ENCODE measurements at regions not wholly inside any gene's neighbourhood (a gene's known extent, or its start where the extent isn't known, plus 50 kb on each side); places are given as distances from the start of the nearest gene placed in this dataset.
A peak's percentile ranks its signal among the peaks of the same experiment; 100 is the strongest.

DNA sequence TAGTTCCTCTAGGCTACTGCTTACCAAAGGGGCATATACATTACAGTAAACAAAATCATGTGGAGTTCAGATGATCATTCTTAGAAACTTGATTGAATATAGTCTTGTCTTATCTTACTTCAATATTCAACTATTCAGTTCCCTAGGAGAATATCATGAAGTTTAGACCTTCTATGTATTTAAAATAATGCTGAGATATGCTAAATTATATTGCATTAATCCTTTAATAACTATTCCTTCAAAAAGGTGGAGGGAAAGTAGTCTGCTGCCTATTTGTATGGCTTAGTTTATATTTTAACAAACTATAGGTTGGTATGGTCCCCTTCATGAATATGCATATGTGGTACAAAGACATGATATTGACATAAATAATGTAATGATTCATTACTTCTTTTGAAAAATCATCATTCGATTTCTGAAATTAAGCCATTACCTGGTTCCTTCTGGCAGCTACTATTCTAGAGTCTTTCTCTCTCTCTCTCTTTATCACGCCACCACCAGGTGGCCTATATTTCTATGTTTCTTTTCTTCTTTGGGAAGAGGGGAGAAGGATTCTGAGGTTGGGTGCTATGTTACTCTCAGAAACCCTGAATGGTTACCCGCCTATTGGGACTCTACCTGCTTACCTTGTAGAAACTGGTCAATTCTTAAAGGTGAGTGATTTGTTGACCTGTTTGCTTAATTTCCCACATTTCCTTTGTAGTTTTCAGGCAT, 855.8 kb downstream of the HACE1 start:
- no peak for DNase-seq
- no peaks in the 10 kb centered on the region; the same call in 1 of the 2 replicates for H3K4me1 ChIP-seq
- no peaks in the 10 kb centered on the region for H3K27me3 ChIP-seq
- no peak overlapping the region for H3K4me3 ChIP-seq (ENCODE audit: low read depth, low read length)
- no peaks in the 10 kb centered on the region for H3K36me3 ChIP-seq
- H3K9me3 ChIP-seq, result 0 out of 2 replicates have a peak, but pooled peaks cover 3% of the 10 kb centered on the region
- TF ChIP-seq CTCF (IDR thresholded peaks at IDR 0.05; ENCODE audit: low read depth, low read length), result peak; percentile 38

DNA sequence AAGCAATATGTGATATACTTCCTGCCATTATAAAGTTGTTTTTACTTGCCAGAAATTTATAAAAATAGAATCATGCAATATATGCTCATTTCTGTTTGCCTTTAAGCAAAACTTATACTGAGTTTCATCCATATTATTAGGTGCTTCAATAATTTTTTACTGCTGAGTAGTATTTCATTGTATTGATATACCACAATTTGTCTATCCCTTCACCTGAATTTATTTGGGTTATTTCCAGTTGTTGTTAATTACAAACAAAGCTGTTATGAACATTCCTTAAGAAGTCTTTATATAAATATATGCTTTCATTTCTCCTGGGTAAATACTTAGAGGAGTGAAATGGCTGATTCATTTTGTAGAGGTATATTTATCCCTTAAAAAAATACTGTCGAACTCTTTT, 864.1 kb downstream of the HACE1 start:
- DNase-seq, result no peak
- H3K9me3 ChIP-seq, result no peaks in the 10 kb centered on the region
- no peak overlapping the region for H3K4me3 ChIP-seq (ENCODE audit: low read depth, low read length)
- H3K27me3 ChIP-seq, result no peaks in the 10 kb centered on the region
- peaks cover 3% of the 10 kb centered on the region; the same call in 1 of the 2 replicates for H3K4me1 ChIP-seq
- no peaks in the 10 kb centered on the region for H3K36me3 ChIP-seq
- TF ChIP-seq CTCF (IDR thresholded peaks at IDR 0.05; ENCODE audit: low read depth, low read length), result no peak

DNA sequence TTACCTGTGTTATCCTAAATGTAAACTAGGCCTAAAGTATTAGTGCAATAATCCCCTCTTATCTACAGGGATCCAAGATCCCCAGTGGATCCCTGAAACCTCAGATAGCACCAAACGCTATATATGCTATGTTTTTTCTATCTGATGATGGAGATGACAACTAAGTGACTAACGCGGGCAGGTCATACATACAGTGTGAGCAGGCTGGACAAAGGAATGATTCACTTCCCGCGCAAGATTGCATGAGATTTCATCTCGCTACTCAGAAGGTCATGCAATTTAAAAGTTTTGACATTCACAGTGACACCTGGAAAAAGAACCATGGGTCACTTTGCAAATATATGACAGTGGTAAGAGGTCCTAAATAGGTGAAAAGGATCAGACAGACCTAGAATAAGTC, 875.9 kb downstream of the HACE1 start:
- no peak overlapping the region for H3K4me3 ChIP-seq (ENCODE audit: low read depth, low read length)
- H3K36me3 ChIP-seq, result no peaks in the 10 kb centered on the region
- H3K27me3 ChIP-seq, result no peaks in the 10 kb centered on the region
- peak; percentile 6 for DNase-seq
- no peaks in the 10 kb centered on the region for H3K9me3 ChIP-seq
- no peak for TF ChIP-seq CTCF (IDR thresholded peaks at IDR 0.05; ENCODE audit: low read depth, low read length)
- peaks cover 21% of the 10 kb centered on the region for H3K4me1 ChIP-seq

- Histone ChIP-seq H3K36me3 (no peaks in the 10 kb centered on the region), H3K27me3 (no peaks in the 10 kb centered on the region), H3K9me3 (no peaks in the 10 kb centered on the region), H3K4me1 (peaks cover 21% of the 10 kb centered on the region), H3K4me3 (ENCODE audit: low read depth, low read length) (no peak overlapping the region)
- TF ChIP-seq CTCF (IDR thresholded peaks at IDR 0.05; ENCODE audit: low read depth, low read length), result no peak
- peak; percentile 36 for DNase-seq
Measured at GRCh38 chr6:103983011-103983410, 876.7 kb downstream of the HACE1 start.

DNA sequence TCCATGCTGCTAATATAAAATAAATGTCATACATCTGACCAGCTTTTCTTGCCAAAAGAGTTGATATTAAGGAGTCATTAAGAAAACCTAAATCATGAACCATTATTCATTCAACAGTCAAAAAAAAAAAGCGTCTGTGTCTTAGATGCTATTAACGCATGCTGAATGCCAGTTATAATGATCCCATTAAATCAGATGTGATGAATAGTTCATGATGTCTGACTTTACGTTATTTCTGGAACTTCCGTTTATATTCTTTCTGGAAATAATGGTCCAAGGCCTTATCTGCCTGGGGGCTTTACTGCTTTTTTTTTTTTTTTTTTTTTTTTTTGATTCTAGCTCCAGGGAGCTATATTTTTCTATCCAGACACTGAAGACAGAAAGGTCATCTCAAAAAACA, 877.1 kb downstream of the HACE1 start:
- DNase-seq, result no peak
- Histone ChIP-seq H3K9me3 (no peaks in the 10 kb centered on the region), H3K36me3 (no peaks in the 10 kb centered on the region), H3K27me3 (no peaks in the 10 kb centered on the region), H3K4me3 (ENCODE audit: low read depth, low read length) (no peak overlapping the region), H3K4me1 (peaks cover 21% of the 10 kb centered on the region)
- TF ChIP-seq CTCF (IDR thresholded peaks at IDR 0.05; ENCODE audit: low read depth, low read length), result no peak

DNA sequence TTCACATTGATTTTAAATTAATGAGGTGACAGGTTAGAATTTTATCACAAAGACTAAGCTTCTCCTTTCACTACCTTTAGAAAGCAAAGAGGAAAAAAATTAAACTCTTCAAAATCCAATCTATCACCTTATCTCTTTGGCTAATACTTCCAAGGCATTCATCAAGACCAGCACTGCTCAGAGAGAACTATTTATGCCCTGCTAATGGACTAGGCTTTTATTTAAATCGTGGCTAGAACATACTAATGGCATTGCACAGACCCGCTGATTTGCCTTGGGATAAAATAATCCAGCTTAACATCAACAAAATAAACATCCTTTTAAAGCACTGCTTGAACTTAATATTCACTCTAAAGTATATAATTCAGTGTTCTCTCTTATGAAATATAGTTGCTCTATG, 880.4 kb downstream of the HACE1 start:
- Histone ChIP-seq H3K9me3 (no peaks in the 10 kb centered on the region), H3K4me1 (peaks cover 14% of the 10 kb centered on the region), H3K27me3 (no peaks in the 10 kb centered on the region), H3K4me3 (ENCODE audit: low read depth, low read length) (no peak overlapping the region), H3K36me3 (no peaks in the 10 kb centered on the region)
- no peak for DNase-seq
- no peak for TF ChIP-seq CTCF (IDR thresholded peaks at IDR 0.05; ENCODE audit: low read depth, low read length)

All from BE2C (cell line).